ENCODE measurements at regions not wholly inside any gene's neighbourhood (a gene's known extent, or its start where the extent isn't known, plus 50 kb on each side); places are given as distances from the start of the nearest gene placed in this dataset.

DNA sequence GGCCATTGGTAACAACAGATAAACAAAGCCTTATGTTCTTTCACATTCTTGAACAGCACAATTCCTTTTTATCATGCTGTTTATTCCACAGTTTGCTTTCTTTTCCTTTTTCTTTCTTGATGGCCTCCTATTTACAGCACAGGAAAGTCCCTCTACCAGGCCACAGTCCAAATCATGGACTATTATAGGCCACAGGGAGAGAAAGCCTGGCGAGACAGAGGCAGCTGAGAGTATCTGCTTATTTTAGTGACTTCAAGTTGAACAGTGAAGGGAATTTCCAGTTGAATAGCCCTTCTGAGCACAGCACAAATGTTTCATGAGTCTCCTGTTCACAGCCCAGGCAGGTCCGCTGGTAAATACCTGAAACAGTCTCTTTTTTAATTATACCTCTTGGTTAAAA lies 263.7 kb upstream of the ARID1B start:
- H3K9me3 ChIP-seq: no peaks in the 10 kb centered on the region
- TF ChIP-seq POLR2AphosphoS5 (IDR thresholded peaks at IDR 0.05): no peak
- no peak for TF ChIP-seq POLR2A (IDR thresholded peaks at IDR 0.05)
- TF ChIP-seq EP300 (IDR thresholded peaks at IDR 0.05; ENCODE audit: low read depth): no peak
- no peak for TF ChIP-seq CTCF (IDR thresholded peaks at IDR 0.05)

GRCh38 chr6:156511570-156511969 lies 265.6 kb upstream of the ARID1B start:
- Histone ChIP-seq H3K9me3 (no peaks in the 10 kb centered on the region), H3K4me1 (no peaks in the 10 kb centered on the region), H3K27me3 (no peaks in the 10 kb centered on the region), H3K36me3 (no peaks in the 10 kb centered on the region), H3K4me3 (no peak overlapping the region), H3K27ac (no peak overlapping the region)
- intact Hi-C loops (cut with DNase I; ENCODE audit: low total_unique reads): no loop called here
- no peak for TF ChIP-seq CTCF (IDR thresholded peaks at IDR 0.05)
- no peak for TF ChIP-seq POLR2A (IDR thresholded peaks at IDR 0.05)
- TF ChIP-seq EP300 (IDR thresholded peaks at IDR 0.05; ENCODE audit: low read depth): no peak
- no peak for TF ChIP-seq POLR2AphosphoS5 (IDR thresholded peaks at IDR 0.05)
- no peak for DNase-seq
- in situ Hi-C loops (cut with MboI; ENCODE audit: low pct_ligation_motif_present in 1 of 4, low pct_unique_long_range_greater_than_20kb in 1 of 4, low sequenced_read_pairs in 3 of 4): no loop called here

More for the DNA sequence above, 263.7 kb upstream of the ARID1B start:
- H3K27me3 ChIP-seq: no peaks in the 10 kb centered on the region
- H3K27ac ChIP-seq: no peak overlapping the region
- DNase-seq: no peak
- no peaks in the 10 kb centered on the region for H3K36me3 ChIP-seq
- WGBS, 2 donors (ENCODE audit: low coverage in 1 of 2): 64 to 89% methylated on average over 2 of the region's 2 CpGs
- intact Hi-C loops (cut with DNase I; ENCODE audit: low total_unique reads): no loop called here
- in situ Hi-C loops (cut with MboI; ENCODE audit: low pct_ligation_motif_present in 1 of 4, low pct_unique_long_range_greater_than_20kb in 1 of 4, low sequenced_read_pairs in 3 of 4): no loop called here
- H3K4me1 ChIP-seq: no peaks in the 10 kb centered on the region
- no peak overlapping the region for H3K4me3 ChIP-seq

DNA sequence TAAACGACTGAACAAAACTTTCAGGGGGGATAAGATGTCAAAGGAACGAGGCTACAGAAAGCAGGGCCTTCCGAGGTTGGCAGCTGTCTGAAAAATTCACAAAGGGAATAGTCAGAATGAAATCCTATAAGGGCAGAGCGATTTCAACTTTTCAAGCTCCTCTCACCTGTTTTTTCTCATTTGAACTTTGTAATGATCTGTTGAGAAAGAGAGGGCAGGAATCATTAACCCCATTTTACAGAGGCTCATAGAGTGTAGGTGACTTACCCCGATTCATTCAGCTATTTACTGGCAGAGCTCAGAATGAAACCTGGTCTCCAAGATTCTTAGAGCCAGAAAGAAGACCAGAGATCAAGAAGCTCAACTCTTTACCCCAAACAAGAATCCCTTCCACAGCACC lies 266.1 kb upstream of the ARID1B start:
- intact Hi-C loops (cut with DNase I; ENCODE audit: low total_unique reads): no loop called here
- TF ChIP-seq CTCF (IDR thresholded peaks at IDR 0.05) (no peak), POLR2A (IDR thresholded peaks at IDR 0.05) (no peak), EP300 (IDR thresholded peaks at IDR 0.05; ENCODE audit: low read depth) (no peak), POLR2AphosphoS5 (IDR thresholded peaks at IDR 0.05) (no peak)
- 61 to 66% methylated on average over 3 to 5 of the region's 5 CpGs for WGBS, 2 donors (ENCODE audit: low coverage in 1 of 2)

DNA sequence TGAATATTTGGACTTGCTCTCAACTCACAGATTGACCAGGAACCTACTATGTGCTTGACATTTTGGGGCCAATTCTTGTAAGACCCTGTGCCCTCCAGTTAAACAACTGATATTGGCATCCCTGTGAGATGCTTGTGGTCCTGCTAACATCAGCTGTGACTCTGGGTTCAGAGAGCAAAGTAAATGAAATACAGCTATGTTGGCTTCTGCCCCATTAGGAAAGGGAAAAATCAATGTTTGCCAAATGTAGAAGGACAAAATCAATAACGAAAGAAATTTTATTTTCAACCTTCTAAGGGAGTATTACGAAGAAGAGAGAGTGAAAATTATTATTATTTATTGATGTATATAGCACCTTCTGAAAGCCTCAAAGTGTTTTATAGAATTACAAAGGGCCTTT lies 266.9 kb upstream of the ARID1B start:
- TF ChIP-seq CTCF (IDR thresholded peaks at IDR 0.05) (no peak), POLR2A (IDR thresholded peaks at IDR 0.05) (no peak)
- DNase-seq: no peak
- no peaks in the 10 kb centered on the region for H3K9me3 ChIP-seq
- H3K36me3 ChIP-seq: no peaks in the 10 kb centered on the region
- no peaks in the 10 kb centered on the region for H3K4me1 ChIP-seq
- H3K4me3 ChIP-seq: no peak overlapping the region
- in situ Hi-C loops (cut with MboI; ENCODE audit: low pct_ligation_motif_present in 1 of 4, low pct_unique_long_range_greater_than_20kb in 1 of 4, low sequenced_read_pairs in 3 of 4) (no loop called here), intact Hi-C loops (cut with DNase I; ENCODE audit: low total_unique reads) (no loop called here)
- no peaks in the 10 kb centered on the region for H3K27me3 ChIP-seq
- no peak overlapping the region for H3K27ac ChIP-seq
- WGBS, 2 donors (ENCODE audit: low coverage in 1 of 2): 77 to 85% methylated on average over 2 of the region's 2 CpGs

More for the DNA sequence above, 266.1 kb upstream of the ARID1B start:
- no peaks in the 10 kb centered on the region for H3K36me3 ChIP-seq
- H3K9me3 ChIP-seq: no peaks in the 10 kb centered on the region
- H3K27me3 ChIP-seq: no peaks in the 10 kb centered on the region
- DNase-seq: no peak
- no peak overlapping the region for H3K27ac ChIP-seq
- in situ Hi-C loops (cut with MboI; ENCODE audit: low pct_ligation_motif_present in 1 of 4, low pct_unique_long_range_greater_than_20kb in 1 of 4, low sequenced_read_pairs in 3 of 4): no loop called here
- no peaks in the 10 kb centered on the region for H3K4me1 ChIP-seq
- no peak overlapping the region for H3K4me3 ChIP-seq
